COLO668 (cell line): ENCODE measurements at regions not wholly inside any gene's neighbourhood (a gene's known extent, or its start where the extent isn't known, plus 50 kb on each side); places are given as distances from the start of the nearest gene placed in this dataset.

ENCODE experiments used
- DNase-seq: peaks from one replicate; lab custom pipeline; 2025; ENCODE audit not compliant: unreplicated experiment; lab: John Stamatoyannopoulos, UW

- DNase-seq, result peak; percentile 4
Observed at GRCh38 chr11:119478711-119479285, 55.8 kb upstream of the THY1 start.

- DNase-seq, result no peak
Observed at GRCh38 chr11:119476666-119477331, 53.8 kb upstream of the THY1 start.

- no peak for DNase-seq
Observed at GRCh38 chr11:119476038-119476437, 53.1 kb upstream of the THY1 start.

- peak; percentile 50 for DNase-seq
Observed at GRCh38 chr11:119474682-119475596, 52.0 kb upstream of the THY1 start.

- no peak for DNase-seq
Observed at GRCh38 chr11:119473901-119474681, 51.1 kb upstream of the THY1 start.

GRCh38 chr11:119473226-119473625 lies 50.3 kb upstream of the THY1 start:
- no peak for DNase-seq

GRCh38 chr11:119472856-119473222 lies 49.9 kb upstream of the THY1 start:
- DNase-seq, result no peak
